HCT116 (cell line): ENCODE measurements at regions not wholly inside any gene's neighbourhood (a gene's known extent, or its start where the extent isn't known, plus 50 kb on each side); places are given as distances from the start of the nearest gene placed in this dataset.

ENCODE experiments used
- ATAC-seq: fragments of 200-7000 bp; cut with Tn5 transposase; 2 replicates; pipeline ENCODE4 v1.9.1; 2020; ENCODE audit warnings: mild to moderate bottlenecking, moderate library complexity
- BruUV-seq: library from RNA; stranded (reverse); fragments of 400-500 nt; replicated peaks from 2 replicates; lab custom pipeline; 2021; lab: Mats Ljungman, UMichigan
- CTCF ChIA-PET: fragments of 300-600 bp; sonication (Branson Sonifier 250); formaldehyde crosslinking; loops from one replicate; lab custom pipeline; 2021; ENCODE audit warnings: antibody characterized with exemption; lab: Charles Lee
- POLR2A ChIA-PET: fragments of 300-600, 350-600 bp; sonication (Branson Sonifier 250); formaldehyde crosslinking; loops from one replicate; lab custom pipeline; 2021; ENCODE audit warnings: antibody characterized with exemption; lab: Charles Lee
- RAD21 ChIA-PET, 2 experiments: fragments of 300-600 bp; sonication (Branson Sonifier 250); formaldehyde crosslinking; loops; one replicate each; lab custom pipeline; 2023; ENCODE audit warnings: low total read pairs in 2 of 2; ENCODE audit not compliant: uncharacterized antibody in 2 of 2, unreplicated experiment in 2 of 2, low non-redundant PET in 1 of 2; lab: Charles Lee
- DNase-seq: peaks from one replicate; pipeline ENCODE4 v3.0.0-alpha.2; 2010; ENCODE audit warnings: low read depth, low spot score
- H2AFZ ChIP-seq: fragments of 200-600 bp; shearing (Covaris generic), sonication (generic); 2 replicates; pipeline ENCODE4 v1.6.1; 2017; ENCODE audit warnings: low read depth, mixed run types, mixed read lengths, antibody characterized with exemption, low read length; ENCODE audit not compliant: poor library complexity, severe bottlenecking
- H3K27ac ChIP-seq: 2 replicates; pipeline ENCODE4 v1.5.1; 2012; ENCODE audit warnings: low read depth, low read length
- H3K27me3 ChIP-seq: fragments of 200-600 bp; sonication (generic); 2 replicates; pipeline ENCODE4 v1.6.1; 2016; ENCODE audit warnings: mixed run types, low read length, mixed read lengths; ENCODE audit not compliant: insufficient read depth
- H3K36me3 ChIP-seq, 2 experiments: fragments of 200-500 bp in 1 of 2; fragments of 200-600 bp in 1 of 2; sonication (Bioruptor generic) in 1 of 2; sonication (generic) in 1 of 2; 2 replicates each; pipeline versions ENCODE4 v1.5.1 to v1.6.1; 2014 to 2016; ENCODE audit warnings: low read length in 2 of 2, inconsistent platforms in 1 of 2, mixed read lengths in 1 of 2, mixed run types in 1 of 2; ENCODE audit not compliant: insufficient read depth in 2 of 2, control insufficient read depth in 1 of 2
- H3K4me1 ChIP-seq, 2 experiments: fragments of 200-600 bp in 1 of 2; sonication (generic) in 1 of 2; 2 replicates each; pipeline versions ENCODE4 v1.5.1 to v1.6.1; 2012 to 2017; ENCODE audit warnings: low read length in 2 of 2, inconsistent platforms in 1 of 2, mild to moderate bottlenecking in 1 of 2, mixed read lengths in 1 of 2, mixed run types in 1 of 2, moderate library complexity in 1 of 2; ENCODE audit not compliant: insufficient read depth in 2 of 2, control insufficient read depth in 1 of 2
- H3K4me2 ChIP-seq: fragments of 200-600 bp; sonication (generic); 2 replicates; pipeline ENCODE4 v1.6.1; 2017; ENCODE audit warnings: mixed run types, low read length, mixed read lengths
- H3K4me3 ChIP-seq, 2 experiments: fragments of 200-600 bp in 1 of 2; sonication (generic) in 1 of 2; replicated peaks in 1 of 2; 2 replicates each; pipeline ENCODE4 v1.5.1; 2011 to 2016; ENCODE audit warnings: low read length in 2 of 2, control low read depth in 1 of 2, low read depth in 1 of 2, mild to moderate bottlenecking in 1 of 2, mixed read lengths in 1 of 2, mixed run types in 1 of 2
- H3K79me2 ChIP-seq: fragments of 200-600 bp; sonication (generic); 2 replicates; pipeline ENCODE4 v1.6.1; 2017; ENCODE audit warnings: mild to moderate bottlenecking, mixed run types, low read length, moderate library complexity, mixed read lengths; ENCODE audit not compliant: insufficient read depth
- H3K9ac ChIP-seq: fragments of 200-600 bp; sonication (generic); 2 replicates; pipeline ENCODE4 v1.6.1; 2016; ENCODE audit warnings: low read length, mixed read lengths
- H3K9me2 ChIP-seq: fragments of 200-600 bp; sonication (generic), shearing (Covaris generic); 2 replicates; pipeline ENCODE4 v1.6.1; 2017; ENCODE audit warnings: mixed run types, mild to moderate bottlenecking, moderate library complexity; ENCODE audit not compliant: insufficient read depth
- H3K9me3 ChIP-seq, 2 experiments: fragments of 200-500 bp in 1 of 2; fragments of 200-600 bp in 1 of 2; sonication (Bioruptor generic) in 1 of 2; sonication (generic) in 1 of 2; 2 replicates each; pipeline ENCODE4 v1.6.1; 2014 to 2017; ENCODE audit warnings: low read length in 2 of 2, mixed read lengths in 2 of 2, inconsistent platforms in 1 of 2, low read depth in 1 of 2, mild to moderate bottlenecking in 1 of 2, mixed run types in 1 of 2, moderate library complexity in 1 of 2; ENCODE audit not compliant: control insufficient read depth in 1 of 2, insufficient read depth in 1 of 2
- H4K20me1 ChIP-seq: fragments of 200-600 bp; sonication (generic), shearing (Covaris generic); 2 replicates; pipeline ENCODE4 v1.6.1; 2017; ENCODE audit warnings: mixed run types, mild to moderate bottlenecking, moderate library complexity; ENCODE audit not compliant: insufficient read depth
- CEBPB ChIP-seq: IDR thresholded peaks from 2 replicates; pipeline ENCODE4 v1.6.1; 2012; ENCODE audit warnings: low read depth
- CTCF ChIP-seq, 3 experiments: fragments of 200-600 bp in 1 of 3; sonication (generic) in 1 of 3; IDR thresholded peaks in 2 of 3; conservative IDR thresholded peaks in 1 of 3; 2 replicates each; pipeline ENCODE4 v1.5.1; 2012 to 2017; ENCODE audit warnings: low read depth in 2 of 3, low read length in 2 of 3, antibody characterized with exemption in 1 of 3, borderline replicate concordance in 1 of 3, control low read depth in 1 of 3, mild to moderate bottlenecking in 1 of 3, mixed read lengths in 1 of 3, mixed run types in 1 of 3, moderate library complexity in 1 of 3; ENCODE audit not compliant: insufficient read depth in 1 of 3
- ELF1 ChIP-seq: IDR thresholded peaks from 2 replicates; pipeline ENCODE4 v1.6.1; 2012; ENCODE audit warnings: low read depth, borderline replicate concordance
- EZH2 ChIP-seq: fragments of 200-600 bp; sonication (generic); IDR thresholded peaks from 2 replicates; pipeline ENCODE4 v1.6.1; 2017; ENCODE audit warnings: antibody characterized with exemption, mixed run types
- FOSL1 ChIP-seq: IDR thresholded peaks from 2 replicates; pipeline ENCODE4 v1.6.1; 2012; ENCODE audit warnings: low read depth
- JUND ChIP-seq: IDR thresholded peaks from 2 replicates; pipeline ENCODE4 v1.6.1; 2012
- MAX ChIP-seq: IDR thresholded peaks from 2 replicates; pipeline ENCODE4 v1.6.1; 2012
- RAD21 ChIP-seq: IDR thresholded peaks from 2 replicates; pipeline ENCODE4 v1.6.1; 2012; ENCODE audit warnings: low read depth, mild to moderate bottlenecking
- SIN3A ChIP-seq: IDR thresholded peaks from 2 replicates; pipeline ENCODE4 v1.6.1; 2012; ENCODE audit warnings: low read depth
- SP1 ChIP-seq: IDR thresholded peaks from 2 replicates; pipeline ENCODE4 v1.6.1; 2012; ENCODE audit warnings: low read depth
- TCF7L2 ChIP-seq: IDR thresholded peaks from 2 replicates; pipeline ENCODE4 v1.7.0; 2011; ENCODE audit warnings: borderline replicate concordance, inconsistent platforms; ENCODE audit not compliant: insufficient read depth, insufficient read length; ENCODE audit errors: extremely low read depth
- YY1 ChIP-seq: IDR thresholded peaks from 2 replicates; pipeline ENCODE4 v1.6.1; 2011; ENCODE audit warnings: low read length, low read depth, moderate library complexity, mild to moderate bottlenecking; ENCODE audit not compliant: insufficient replicate concordance; ENCODE audit errors: extremely low read depth
- ZBTB33 ChIP-seq: IDR thresholded peaks from 2 replicates; pipeline ENCODE4 v1.6.1; 2011; ENCODE audit warnings: mild to moderate bottlenecking, low read length, moderate library complexity; ENCODE audit not compliant: insufficient replicate concordance; ENCODE audit errors: extremely low read depth
- ZFX ChIP-seq: fragments of 450-650 bp; IDR thresholded peaks from 2 replicates; pipeline ENCODE4 v1.6.1; 2017
- ZNF274 ChIP-seq: fragments of 200-500 bp; sonication (Bioruptor generic); IDR thresholded peaks from 2 replicates; pipeline ENCODE4 v1.6.1; 2014; ENCODE audit warnings: mild to moderate bottlenecking, low read depth, low read length, inconsistent platforms
- intact Hi-C: fragments of 100-400 bp; cut with micrococcal nuclease; formaldehyde crosslinking; loops from 2 replicates; pipeline ENCODE4 v1.10.0; 2022

- POLR2A ChIA-PET: no interaction called here
- Histone ChIP-seq H3K27me3 (no peaks in the 10 kb centered on the region), H3K4me2 (no peak overlapping the region), H3K9ac (no peak overlapping the region), H3K4me1 (no peaks in the 10 kb centered on the region), H3K4me3 (no peak overlapping the region), H3K79me2 (no peaks in the 10 kb centered on the region), H4K20me1 (no peaks in the 10 kb centered on the region), H3K9me2 (no peaks in the 10 kb centered on the region), H2AFZ (no peak overlapping the region), H3K36me3 (no peaks in the 10 kb centered on the region), H3K27ac (no peak overlapping the region), H3K9me3 (no peaks in the 10 kb centered on the region)
- DNase-seq (no peak), ATAC-seq (no peak)
- intact Hi-C loops: no loop called here
- CTCF ChIA-PET: no interaction called here
- RAD21 ChIA-PET: no interaction called here
- TF ChIP-seq FOSL1 (no peak), ZNF274 (no peak), EZH2 (no peak), TCF7L2 (no peak), SIN3A (no peak), RAD21 (no peak), SP1 (no peak), CTCF (IDR thresholded peaks at IDR 0.05 in 2 of 3, conservative IDR thresholded peaks at IDR 0.05 in 1 of 3; ENCODE audit: borderline replicate concordance in 1 of 3, insufficient read depth in 1 of 3, low read depth in 2 of 3, low read length in 2 of 3) (no peak), MAX (no peak), CEBPB (no peak), ZBTB33 (no peak), ELF1 (no peak), JUND (no peak), ZFX (no peak), YY1 (no peak)
- no TSS peak for BruUV-seq
These were observed 347.5 kb upstream of the CCNG1 start for GRCh38 chr5:163089926-163090325.
